HUES6 (cell line): ENCODE measurements at regions not wholly inside any gene's neighbourhood (a gene's known extent, or its start where the extent isn't known, plus 50 kb on each side); places are given as distances from the start of the nearest gene placed in this dataset.

Experiments
- H3K27ac ChIP-seq: 2 replicates; pipeline ENCODE4 v1.7.0; 2013; ENCODE audit warnings: low read depth, mild to moderate bottlenecking, low read length, inconsistent platforms
- H3K27me3 ChIP-seq: 2 replicates; pipeline ENCODE4 v1.6.1; 2013; ENCODE audit warnings: low read length; ENCODE audit not compliant: control insufficient read depth, insufficient read depth
- H3K36me3 ChIP-seq: 2 replicates; pipeline ENCODE4 v1.6.1; 2013; ENCODE audit warnings: low read length; ENCODE audit not compliant: control insufficient read depth, insufficient read depth
- H3K4me1 ChIP-seq: 2 replicates; pipeline ENCODE4 v1.6.1; 2013; ENCODE audit warnings: low read length; ENCODE audit not compliant: control insufficient read depth, insufficient read depth
- H3K4me3 ChIP-seq: 2 replicates; pipeline ENCODE4 v1.5.1; 2013; ENCODE audit warnings: low read depth, low read length
- H3K9ac ChIP-seq: one replicate; pipeline ENCODE4 v1.6.1; 2013; ENCODE audit warnings: mild to moderate bottlenecking, low read length
- H3K9me3 ChIP-seq: 2 replicates; pipeline ENCODE4 v1.6.1; 2013; ENCODE audit warnings: low read depth, low read length; ENCODE audit not compliant: control insufficient read depth, insufficient read depth

GRCh38 chr5:23314827-23315226, 192.6 kb upstream of the PRDM9 start:
- H3K4me1 ChIP-seq: peaks cover 10% of the 10 kb centered on the region; the same call in 1 of the 2 replicates
- H3K27ac ChIP-seq: no peak overlapping the region
- no peaks in the 10 kb centered on the region for H3K36me3 ChIP-seq
- no peaks in the 10 kb centered on the region; the same call in 1 of the 2 replicates for H3K9me3 ChIP-seq
- H3K27me3 ChIP-seq: no peaks in the 10 kb centered on the region
- no peak overlapping the region for H3K4me3 ChIP-seq
- no peak overlapping the region for H3K9ac ChIP-seq

DNA sequence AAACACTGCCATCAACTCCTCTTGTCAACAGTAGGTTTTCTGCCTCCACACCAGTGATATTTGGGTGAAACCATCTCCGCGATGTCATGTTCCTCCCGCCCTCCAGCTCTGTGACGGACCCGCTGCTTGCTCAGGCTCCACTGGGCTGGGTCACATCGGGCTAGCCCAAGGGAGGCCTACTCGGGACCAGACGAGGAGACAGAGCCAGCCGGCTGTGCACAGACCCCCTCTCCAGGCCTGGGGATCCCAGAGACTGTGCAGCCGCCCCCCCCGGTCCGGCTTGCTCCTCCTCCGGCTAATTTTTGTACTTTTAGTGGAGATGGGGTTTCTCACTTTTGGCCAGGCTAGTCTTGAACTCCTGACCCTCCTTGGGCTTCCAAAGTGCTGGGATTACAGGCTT, 202.4 kb upstream of the PRDM9 start:
- Histone ChIP-seq H3K9ac (no peak overlapping the region), H3K27ac (no peak overlapping the region), H3K36me3 (no peaks in the 10 kb centered on the region), H3K9me3 (peaks cover 11% of the 10 kb centered on the region; the same call in 1 of the 2 replicates), H3K27me3 (no peaks in the 10 kb centered on the region), H3K4me3 (no peak overlapping the region), H3K4me1 (no peaks in the 10 kb centered on the region)

DNA sequence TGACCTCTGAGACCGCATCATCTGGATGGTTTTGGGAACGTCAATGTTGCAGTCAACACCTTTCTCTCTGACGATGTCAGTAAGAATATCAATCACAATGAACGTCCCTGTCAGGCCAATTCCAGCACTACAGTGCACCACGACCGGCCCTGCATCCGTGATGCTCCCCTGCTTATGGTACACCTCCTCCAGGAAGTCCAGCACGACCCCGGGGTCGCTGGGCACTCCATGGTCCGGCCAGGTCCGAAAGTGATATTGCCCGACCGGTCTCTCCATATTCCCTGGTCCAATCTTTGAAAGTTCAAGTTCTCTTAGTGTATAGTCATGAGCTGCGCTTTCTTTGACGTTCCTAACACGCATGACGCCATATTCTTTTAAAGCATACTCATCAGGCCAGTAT, 203.6 kb upstream of the PRDM9 start:
- H3K27ac ChIP-seq: no peak overlapping the region
- no peaks in the 10 kb centered on the region for H3K27me3 ChIP-seq
- no peak overlapping the region for H3K9ac ChIP-seq
- H3K4me3 ChIP-seq: no peak overlapping the region
- H3K4me1 ChIP-seq: no peaks in the 10 kb centered on the region
- no peaks in the 10 kb centered on the region for H3K36me3 ChIP-seq
- H3K9me3 ChIP-seq: peaks cover 11% of the 10 kb centered on the region; the same call in 1 of the 2 replicates

DNA sequence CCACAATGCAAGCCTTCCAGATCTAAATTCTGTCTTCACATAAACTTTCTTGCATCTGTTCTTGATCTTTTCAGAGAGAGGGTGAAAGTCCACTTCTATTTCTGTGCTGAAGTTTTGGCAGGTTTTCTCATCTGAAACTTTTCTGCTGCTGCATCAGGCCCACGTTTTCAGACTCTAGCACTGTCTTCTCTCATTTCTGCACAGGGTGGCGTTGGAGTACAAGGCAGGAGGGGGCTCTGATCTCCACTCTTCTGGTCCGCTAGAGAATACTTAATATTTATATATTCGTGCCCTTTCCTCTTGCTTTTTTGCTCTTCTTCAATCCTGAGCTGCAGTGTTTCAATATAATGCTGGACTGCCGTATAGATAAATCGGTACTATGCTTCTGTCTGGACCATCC, 204.0 kb upstream of the PRDM9 start:
- Histone ChIP-seq H3K27ac (no peak overlapping the region), H3K9me3 (peaks cover 11% of the 10 kb centered on the region; the same call in 1 of the 2 replicates), H3K4me3 (no peak overlapping the region), H3K36me3 (no peaks in the 10 kb centered on the region), H3K4me1 (no peaks in the 10 kb centered on the region), H3K27me3 (no peaks in the 10 kb centered on the region), H3K9ac (no peak overlapping the region)

- H3K9me3 ChIP-seq: peaks cover 11% of the 10 kb centered on the region; the same call in 1 of the 2 replicates
- H3K4me3 ChIP-seq: no peak overlapping the region
- no peaks in the 10 kb centered on the region for H3K4me1 ChIP-seq
- H3K36me3 ChIP-seq: no peaks in the 10 kb centered on the region
- H3K27ac ChIP-seq: no peak overlapping the region
- H3K9ac ChIP-seq: no peak overlapping the region
- no peaks in the 10 kb centered on the region for H3K27me3 ChIP-seq
These were observed 205.0 kb upstream of the PRDM9 start for GRCh38 chr5:23302438-23302837.

DNA sequence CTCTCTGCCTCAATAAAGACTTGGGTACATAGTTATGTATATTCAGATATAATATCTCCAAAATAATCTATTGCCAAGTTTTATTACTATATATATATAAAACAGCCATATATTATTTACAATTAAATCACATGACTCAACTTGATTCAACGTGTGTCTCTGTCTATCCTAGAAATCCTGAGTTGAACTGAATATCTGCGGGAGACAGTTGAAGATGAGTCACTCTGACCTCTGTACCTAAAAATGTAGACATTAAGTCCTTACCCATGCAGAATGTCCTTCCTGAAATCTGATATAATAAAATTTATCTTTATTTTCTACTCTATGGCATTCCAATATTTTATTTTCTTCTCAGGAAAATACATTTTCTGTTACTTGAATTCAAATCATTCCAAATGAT, 218.2 kb upstream of the PRDM9 start:
- Histone ChIP-seq H3K9me3 (peaks cover 3% of the 10 kb centered on the region; the same call in 1 of the 2 replicates), H3K4me3 (no peak overlapping the region), H3K4me1 (no peaks in the 10 kb centered on the region), H3K27ac (no peak overlapping the region), H3K36me3 (no peaks in the 10 kb centered on the region), H3K27me3 (no peaks in the 10 kb centered on the region), H3K9ac (no peak overlapping the region)

GRCh38 chr5:23284656-23285055, 222.8 kb upstream of the PRDM9 start:
- H3K4me3 ChIP-seq: no peak overlapping the region
- no peak overlapping the region for H3K9ac ChIP-seq
- H3K4me1 ChIP-seq: no peaks in the 10 kb centered on the region
- H3K27ac ChIP-seq: no peak overlapping the region
- no peaks in the 10 kb centered on the region for H3K9me3 ChIP-seq
- H3K36me3 ChIP-seq: no peaks in the 10 kb centered on the region
- no peaks in the 10 kb centered on the region for H3K27me3 ChIP-seq

- Histone ChIP-seq H3K4me3 (no peak overlapping the region), H3K9me3 (0 out of 2 replicates have a peak, but pooled peaks cover 8% of the 10 kb centered on the region), H3K9ac (no peak overlapping the region), H3K36me3 (no peaks in the 10 kb centered on the region), H3K27me3 (no peaks in the 10 kb centered on the region), H3K27ac (no peak overlapping the region), H3K4me1 (no peaks in the 10 kb centered on the region)
These were observed 233.2 kb upstream of the PRDM9 start for GRCh38 chr5:23274171-23274570.

- Histone ChIP-seq H3K9me3 (no peaks in the 10 kb centered on the region), H3K36me3 (no peaks in the 10 kb centered on the region), H3K27me3 (no peaks in the 10 kb centered on the region), H3K4me3 (no peak overlapping the region), H3K27ac (no peak overlapping the region), H3K4me1 (no peaks in the 10 kb centered on the region), H3K9ac (no peak overlapping the region)
These were observed 237.4 kb upstream of the PRDM9 start for GRCh38 chr5:23269981-23270380.

- Histone ChIP-seq H3K9ac (no peak overlapping the region), H3K27ac (no peak overlapping the region), H3K4me1 (no peaks in the 10 kb centered on the region), H3K4me3 (no peak overlapping the region), H3K9me3 (no peaks in the 10 kb centered on the region), H3K36me3 (no peaks in the 10 kb centered on the region), H3K27me3 (no peaks in the 10 kb centered on the region)
These were observed 239.3 kb upstream of the PRDM9 start for GRCh38 chr5:23268136-23268535.

DNA sequence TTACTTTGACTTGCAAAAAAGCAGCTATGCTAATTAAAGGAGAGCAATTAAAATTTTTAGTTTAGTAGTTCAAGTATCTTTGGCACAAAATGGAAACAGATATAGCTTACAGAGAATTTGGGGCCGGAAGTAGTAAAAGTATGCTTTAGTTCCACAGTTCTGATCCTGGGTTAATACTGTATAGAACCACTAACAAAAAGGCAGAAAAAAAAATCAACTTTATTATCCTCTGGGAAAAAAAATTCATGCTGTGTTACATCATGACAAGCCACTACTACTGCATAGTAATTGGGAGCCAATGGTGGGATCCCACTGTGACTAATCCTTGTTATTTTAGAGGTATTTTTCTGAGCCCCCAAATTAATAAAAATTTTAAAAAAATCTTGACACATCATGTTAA, 246.8 kb upstream of the PRDM9 start:
- no peak overlapping the region for H3K9ac ChIP-seq
- H3K4me1 ChIP-seq: no peaks in the 10 kb centered on the region
- no peaks in the 10 kb centered on the region for H3K27me3 ChIP-seq
- no peaks in the 10 kb centered on the region for H3K36me3 ChIP-seq
- H3K27ac ChIP-seq: no peak overlapping the region
- H3K9me3 ChIP-seq: no peaks in the 10 kb centered on the region
- no peak overlapping the region for H3K4me3 ChIP-seq

- no peaks in the 10 kb centered on the region for H3K36me3 ChIP-seq
- no peak overlapping the region for H3K9ac ChIP-seq
- H3K9me3 ChIP-seq: no peaks in the 10 kb centered on the region
- no peak overlapping the region for H3K4me3 ChIP-seq
- no peaks in the 10 kb centered on the region for H3K4me1 ChIP-seq
- no peak overlapping the region for H3K27ac ChIP-seq
- no peaks in the 10 kb centered on the region for H3K27me3 ChIP-seq
These were observed 249.8 kb upstream of the PRDM9 start for GRCh38 chr5:23257656-23258055.
